ENCODE measurements at regions not wholly inside any gene's neighbourhood (a gene's known extent, or its start where the extent isn't known, plus 50 kb on each side); places are given as distances from the start of the nearest gene placed in this dataset.

GRCh38 chrX:15960237-15960636 is 105.6 kb upstream of the AP1S2 start:
- TF ChIP-seq CTCF (IDR thresholded peaks at IDR 0.05): no peak
- no peak for TF ChIP-seq ZFX (IDR thresholded peaks at IDR 0.05; ENCODE audit: borderline replicate concordance)
